Liver (tissue), 8 donors: ENCODE measurements at regions not wholly inside any gene's neighbourhood (a gene's known extent, or its start where the extent isn't known, plus 50 kb on each side); places are given as distances from the start of the nearest gene placed in this dataset.

Source experiments
- DNase-seq: peaks from one replicate; pipeline ENCODE4 v3.0.0-alpha.2; 2017; ENCODE audit warnings: low spot score
- H3K27ac ChIP-seq, 2 donors: one replicate each; pipeline ENCODE4 v1.7.0; 2013; ENCODE audit warnings: inconsistent platforms in 2 of 2, low read length in 2 of 2, control low read depth in 1 of 2, low read depth in 1 of 2, mild to moderate bottlenecking in 1 of 2
- H3K27me3 ChIP-seq, 4 donors: one replicate each; pipeline versions ENCODE4 v1.6.1 to v1.7.0; 2013; ENCODE audit warnings: low read length in 3 of 4, inconsistent platforms in 1 of 4, mild to moderate bottlenecking in 1 of 4, moderate library complexity in 1 of 4; ENCODE audit not compliant: control insufficient read depth in 4 of 4, insufficient read depth in 4 of 4
- H3K36me3 ChIP-seq, 4 donors: one replicate each; pipeline versions ENCODE4 v1.6.1 to v1.7.0; 2013; ENCODE audit warnings: low read length in 3 of 4, mild to moderate bottlenecking in 3 of 4, low read depth in 1 of 4, moderate library complexity in 1 of 4; ENCODE audit not compliant: control insufficient read depth in 4 of 4, insufficient read depth in 3 of 4
- H3K4me1 ChIP-seq, 4 donors: one replicate each; pipeline versions ENCODE4 v1.6.1 to v1.7.0; 2013; ENCODE audit warnings: low read length in 3 of 4, mild to moderate bottlenecking in 3 of 4, moderate library complexity in 1 of 4; ENCODE audit not compliant: control insufficient read depth in 4 of 4, insufficient read depth in 4 of 4
- H3K4me3 ChIP-seq, 3 donors: one replicate each; pipeline versions ENCODE4 v1.6.1 to v1.7.0; 2013; ENCODE audit warnings: low read length in 3 of 3, control low read depth in 1 of 3, low read depth in 1 of 3, mild to moderate bottlenecking in 1 of 3
- H3K9ac ChIP-seq, 2 donors: one replicate each; pipeline ENCODE4 v1.7.0; 2013; ENCODE audit warnings: low read length in 2 of 2, mild to moderate bottlenecking in 2 of 2, moderate library complexity in 2 of 2, control low read depth in 1 of 2, low read depth in 1 of 2
- H3K9me3 ChIP-seq, 4 donors: one replicate each; pipeline versions ENCODE4 v1.6.1 to v1.7.0; 2013; ENCODE audit warnings: low read length in 3 of 4; ENCODE audit not compliant: control insufficient read depth in 4 of 4
- EGR1 ChIP-seq, 2 donors: IDR thresholded peaks; 2 replicates each; pipeline ENCODE4 v1.6.1; 2016 to 2018; ENCODE audit warnings: antibody characterized with exemption in 2 of 2, low read depth in 2 of 2
- FOXA1 ChIP-seq: IDR thresholded peaks from 2 replicates; pipeline ENCODE4 v1.6.1; 2016; ENCODE audit warnings: antibody characterized with exemption
- FOXA2 ChIP-seq: IDR thresholded peaks from 2 replicates; pipeline ENCODE4 v1.6.1; 2016; ENCODE audit warnings: antibody characterized with exemption
- HNF4A ChIP-seq, 2 donors: conservative IDR thresholded peaks; 2 replicates each; pipeline ENCODE4 v1.6.1; 2016; ENCODE audit warnings: antibody characterized with exemption in 2 of 2, mild to moderate bottlenecking in 2 of 2
- HNF4G ChIP-seq: IDR thresholded peaks from 2 replicates; pipeline ENCODE4 v1.6.1; 2016; ENCODE audit warnings: antibody characterized with exemption
- JUND ChIP-seq, 2 donors: IDR thresholded peaks; 2 replicates each; pipeline ENCODE4 v1.6.1; 2016; ENCODE audit warnings: antibody characterized with exemption in 2 of 2
- RAD21 ChIP-seq, 2 donors: IDR thresholded peaks; 2 replicates each; pipeline ENCODE4 v1.6.1; 2016; ENCODE audit warnings: antibody characterized with exemption in 2 of 2, mild to moderate bottlenecking in 2 of 2
- RXRA ChIP-seq, 2 donors: IDR thresholded peaks; 2 replicates each; pipeline ENCODE4 v1.6.1; 2017 to 2018; ENCODE audit warnings: antibody characterized with exemption in 2 of 2, mild to moderate bottlenecking in 1 of 2
- SP1 ChIP-seq: IDR thresholded peaks from 2 replicates; pipeline ENCODE4 v1.6.1; 2018; ENCODE audit warnings: antibody characterized with exemption, mild to moderate bottlenecking
- TAF1 ChIP-seq: conservative IDR thresholded peaks from 2 replicates; pipeline ENCODE4 v1.6.1; 2016; ENCODE audit warnings: antibody characterized with exemption, mild to moderate bottlenecking
- YY1 ChIP-seq: IDR thresholded peaks from 2 replicates; pipeline ENCODE4 v1.6.1; 2016; ENCODE audit warnings: antibody characterized with exemption, mild to moderate bottlenecking
- WGBS: extraction: QIAGEN DNeasy Blood & Tissue Kit; methylation state at CpG from one replicate; pipeline ENCODE4 v1.1.7; 2013; 5-methylcytosine and 5-hydroxymethylcytosine counted together
- TF ChIP-seq, protein P1 (sequence below): fragments of 150-350 bp; IDR thresholded peaks from 2 replicates; pipeline ENCODE4 v1.5.1; 2017; ENCODE audit warnings: improper control_type of control experiment, low read depth, low read length; ENCODE audit not compliant: missing input control
- TF ChIP-seq, protein P2 (sequence below): IDR thresholded peaks from 2 replicates; pipeline ENCODE4 v1.6.1; 2016; ENCODE audit warnings: antibody characterized with exemption, mild to moderate bottlenecking
- TF ChIP-seq, protein P3 (sequence below): IDR thresholded peaks from 2 replicates; pipeline ENCODE4 v1.6.1; 2016; ENCODE audit warnings: antibody characterized with exemption
- donor health status: healthy.
- donor health status: healthy.
- donor health status: healthy.
- donor health status: healthy.
- donor health status: healthy.

DNA sequence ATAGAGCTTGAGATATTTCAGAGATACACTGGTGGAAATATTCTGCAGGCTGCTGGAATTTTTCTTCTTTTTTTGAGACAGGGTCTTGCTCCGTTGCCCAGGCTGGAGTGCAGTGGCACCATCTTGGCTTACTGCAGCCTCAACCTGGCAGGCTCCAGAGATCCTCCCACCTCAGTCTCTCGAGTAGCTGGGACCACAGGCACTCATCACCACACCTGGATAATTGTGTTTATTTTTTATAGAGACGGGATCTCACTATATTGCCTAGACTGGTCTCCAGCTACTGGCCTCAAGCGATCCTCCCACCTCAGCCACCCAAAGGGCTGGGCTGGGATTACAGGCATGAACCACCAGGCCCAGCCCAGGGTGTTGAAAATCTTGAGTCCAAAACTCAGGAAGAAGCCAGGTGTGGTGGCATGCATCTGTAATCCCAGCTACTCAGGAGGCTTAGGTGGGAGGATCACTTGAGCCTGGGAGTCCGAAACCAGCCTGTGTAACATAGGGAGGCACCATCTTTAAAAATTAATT lies 55.7 kb upstream of the FOXK1 start:
- TF ChIP-seq SP1 (no peak), EGR1 (IDR thresholded peaks at IDR 0.05; ENCODE audit: low read depth in 2 of 2) (no peak), FOXA1 (no peak), TAF1 (no peak), YY1 (no peak), HNF4A (conservative IDR thresholded peaks at IDR 0.05) (no peak), JUND (IDR thresholded peaks at IDR 0.05) (no peak), RXRA (IDR thresholded peaks at IDR 0.05) (no peak), HNF4G (no peak), RAD21 (IDR thresholded peaks at IDR 0.05) (no peak), FOXA2 (no peak)
- TF ChIP-seq, protein P1, sequence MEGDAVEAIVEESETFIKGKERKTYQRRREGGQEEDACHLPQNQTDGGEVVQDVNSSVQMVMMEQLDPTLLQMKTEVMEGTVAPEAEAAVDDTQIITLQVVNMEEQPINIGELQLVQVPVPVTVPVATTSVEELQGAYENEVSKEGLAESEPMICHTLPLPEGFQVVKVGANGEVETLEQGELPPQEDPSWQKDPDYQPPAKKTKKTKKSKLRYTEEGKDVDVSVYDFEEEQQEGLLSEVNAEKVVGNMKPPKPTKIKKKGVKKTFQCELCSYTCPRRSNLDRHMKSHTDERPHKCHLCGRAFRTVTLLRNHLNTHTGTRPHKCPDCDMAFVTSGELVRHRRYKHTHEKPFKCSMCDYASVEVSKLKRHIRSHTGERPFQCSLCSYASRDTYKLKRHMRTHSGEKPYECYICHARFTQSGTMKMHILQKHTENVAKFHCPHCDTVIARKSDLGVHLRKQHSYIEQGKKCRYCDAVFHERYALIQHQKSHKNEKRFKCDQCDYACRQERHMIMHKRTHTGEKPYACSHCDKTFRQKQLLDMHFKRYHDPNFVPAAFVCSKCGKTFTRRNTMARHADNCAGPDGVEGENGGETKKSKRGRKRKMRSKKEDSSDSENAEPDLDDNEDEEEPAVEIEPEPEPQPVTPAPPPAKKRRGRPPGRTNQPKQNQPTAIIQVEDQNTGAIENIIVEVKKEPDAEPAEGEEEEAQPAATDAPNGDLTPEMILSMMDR, result no peak
- TF ChIP-seq, protein P2, sequence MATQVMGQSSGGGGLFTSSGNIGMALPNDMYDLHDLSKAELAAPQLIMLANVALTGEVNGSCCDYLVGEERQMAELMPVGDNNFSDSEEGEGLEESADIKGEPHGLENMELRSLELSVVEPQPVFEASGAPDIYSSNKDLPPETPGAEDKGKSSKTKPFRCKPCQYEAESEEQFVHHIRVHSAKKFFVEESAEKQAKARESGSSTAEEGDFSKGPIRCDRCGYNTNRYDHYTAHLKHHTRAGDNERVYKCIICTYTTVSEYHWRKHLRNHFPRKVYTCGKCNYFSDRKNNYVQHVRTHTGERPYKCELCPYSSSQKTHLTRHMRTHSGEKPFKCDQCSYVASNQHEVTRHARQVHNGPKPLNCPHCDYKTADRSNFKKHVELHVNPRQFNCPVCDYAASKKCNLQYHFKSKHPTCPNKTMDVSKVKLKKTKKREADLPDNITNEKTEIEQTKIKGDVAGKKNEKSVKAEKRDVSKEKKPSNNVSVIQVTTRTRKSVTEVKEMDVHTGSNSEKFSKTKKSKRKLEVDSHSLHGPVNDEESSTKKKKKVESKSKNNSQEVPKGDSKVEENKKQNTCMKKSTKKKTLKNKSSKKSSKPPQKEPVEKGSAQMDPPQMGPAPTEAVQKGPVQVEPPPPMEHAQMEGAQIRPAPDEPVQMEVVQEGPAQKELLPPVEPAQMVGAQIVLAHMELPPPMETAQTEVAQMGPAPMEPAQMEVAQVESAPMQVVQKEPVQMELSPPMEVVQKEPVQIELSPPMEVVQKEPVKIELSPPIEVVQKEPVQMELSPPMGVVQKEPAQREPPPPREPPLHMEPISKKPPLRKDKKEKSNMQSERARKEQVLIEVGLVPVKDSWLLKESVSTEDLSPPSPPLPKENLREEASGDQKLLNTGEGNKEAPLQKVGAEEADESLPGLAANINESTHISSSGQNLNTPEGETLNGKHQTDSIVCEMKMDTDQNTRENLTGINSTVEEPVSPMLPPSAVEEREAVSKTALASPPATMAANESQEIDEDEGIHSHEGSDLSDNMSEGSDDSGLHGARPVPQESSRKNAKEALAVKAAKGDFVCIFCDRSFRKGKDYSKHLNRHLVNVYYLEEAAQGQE, result no peak
- TF ChIP-seq, protein P3, sequence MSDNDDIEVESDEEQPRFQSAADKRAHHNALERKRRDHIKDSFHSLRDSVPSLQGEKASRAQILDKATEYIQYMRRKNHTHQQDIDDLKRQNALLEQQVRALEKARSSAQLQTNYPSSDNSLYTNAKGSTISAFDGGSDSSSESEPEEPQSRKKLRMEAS, result no peak
- no peaks in the 10 kb centered on the region for H3K36me3 ChIP-seq
- no peak overlapping the region for H3K4me3 ChIP-seq
- DNase-seq, result no peak
- H3K4me1 ChIP-seq, result no peaks in the 10 kb centered on the region
- WGBS, result 89% methylated on average over 5 of the region's 5 CpGs
- H3K27ac ChIP-seq, result no peak overlapping the region
- peaks cover 0 to 2% (median 0%) of the 10 kb centered on the region in 4 donors for H3K27me3 ChIP-seq
- H3K9me3 ChIP-seq, result peaks cover 0 to 1% (median 0%) of the 10 kb centered on the region in 4 donors
- no peak overlapping the region for H3K9ac ChIP-seq

DNA sequence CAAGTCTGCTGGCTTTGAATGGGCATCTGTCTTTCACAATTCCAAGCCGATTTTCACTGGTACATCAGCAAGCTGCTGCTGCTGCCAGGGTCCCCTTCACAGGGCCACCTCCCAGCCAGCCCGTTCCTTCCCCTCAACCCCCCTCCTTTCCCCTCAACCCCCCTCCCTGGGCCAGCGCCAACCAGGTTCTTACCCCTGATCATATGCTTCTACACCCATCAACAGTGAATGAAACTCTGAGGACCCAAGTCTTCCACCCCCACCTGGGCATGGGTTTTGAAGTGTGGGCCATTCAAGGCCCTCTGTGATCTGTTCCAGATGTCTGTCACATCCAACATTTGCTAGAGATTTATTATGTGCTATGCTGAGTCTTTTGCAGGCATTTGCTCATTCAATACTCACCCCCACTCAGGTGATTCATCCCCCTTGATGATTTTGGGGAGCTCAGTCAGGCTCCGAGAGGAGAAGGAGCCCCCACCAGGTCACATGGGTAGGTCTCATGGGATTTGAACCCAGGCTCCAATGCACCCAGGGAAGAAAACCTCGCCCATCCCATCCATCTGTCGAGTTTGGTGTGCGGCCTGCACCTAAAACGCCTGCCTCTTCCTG lies 52.7 kb upstream of the FOXK1 start:
- no peaks in the 10 kb centered on the region for H3K9me3 ChIP-seq
- no peak for DNase-seq
- no peaks in the 10 kb centered on the region for H3K4me1 ChIP-seq
- no peak overlapping the region for H3K9ac ChIP-seq
- H3K27me3 ChIP-seq, result no peaks in the 10 kb centered on the region
- no peaks in the 10 kb centered on the region for H3K36me3 ChIP-seq
- no peak for TF ChIP-seq FOXA1
- TF ChIP-seq, protein P2, result no peak
- 84% methylated on average over 8 of the region's 8 CpGs for WGBS
- H3K4me3 ChIP-seq, result no peak overlapping the region
- no peak overlapping the region for H3K27ac ChIP-seq
